GM12878 (cell line): ENCODE measurements at regions not wholly inside any gene's neighbourhood (a gene's known extent, or its start where the extent isn't known, plus 50 kb on each side); places are given as distances from the start of the nearest gene placed in this dataset.

Experiments used
- ATAC-seq: fragments of 200-7000 bp; cut with Tn5 transposase; 3 replicates; pipeline ENCODE4 v1.9.1; 2020; ENCODE audit warnings: mild to moderate bottlenecking, moderate library complexity
- BruUV-seq: library from RNA; stranded (reverse); fragments of 400-500 nt; replicated peaks from 2 replicates; lab custom pipeline; 2021; lab: Mats Ljungman, UMichigan
- CTCF ChIA-PET: fragments of 300-600 bp; sonication (Branson Sonifier 250); formaldehyde crosslinking; extraction: SDS; loops from one replicate; lab custom pipeline; 2021; ENCODE audit warnings: inconsistent platforms; lab: Yijun Ruan, JAX
- POLR2A ChIA-PET: fragments of 350-600 bp; formaldehyde crosslinking; extraction: SDS; loops from one replicate; lab custom pipeline; 2021; ENCODE audit warnings: inconsistent platforms; lab: Charles Lee
- RAD21 ChIA-PET: fragments of 300-600 bp; sonication (Branson Sonifier 250); formaldehyde crosslinking; loops from one replicate; lab custom pipeline; 2023; ENCODE audit warnings: antibody characterized with exemption; ENCODE audit not compliant: unreplicated experiment; lab: Charles Lee
- SMC1A ChIA-PET: fragments of 300-600 bp; sonication (Branson Sonifier 250); formaldehyde crosslinking; loops from one replicate; lab custom pipeline; 2023; ENCODE audit not compliant: unreplicated experiment, uncharacterized antibody; lab: Charles Lee
- DNase-seq: peaks from one replicate; pipeline ENCODE4 v3.0.0-alpha.2; 2011; ENCODE audit warnings: low read depth, low spot score
- FAIRE-seq: peaks from 3 replicates; lab custom pipeline; 2011; peaks lifted over from hg19 to GRCh38; lab: Jason Lieb, UNC
- H2AFZ ChIP-seq: 2 replicates; pipeline ENCODE4 v1.6.0; 2011; ENCODE audit warnings: low read depth, low read length, control low read depth; ENCODE audit not compliant: control insufficient read depth
- H3K27ac ChIP-seq: 2 replicates; pipeline ENCODE4 v1.5.1; 2011; ENCODE audit warnings: control low read depth; ENCODE audit not compliant: control insufficient read depth, insufficient read depth
- H3K27me3 ChIP-seq, 2 experiments: replicated peaks in 1 of 2; 2 replicates each; pipeline versions ENCODE4 v1.6.0 to v1.6.1; 2011; ENCODE audit warnings: low read length in 1 of 2; ENCODE audit not compliant: control insufficient read depth in 2 of 2, insufficient read depth in 2 of 2
- H3K36me3 ChIP-seq, 2 experiments: 2 replicates each; pipeline ENCODE4 v1.5.1; 2011; ENCODE audit warnings: low read length in 1 of 2; ENCODE audit not compliant: control insufficient read depth in 2 of 2, insufficient read depth in 2 of 2
- H3K4me1 ChIP-seq: 2 replicates; pipeline ENCODE4 v1.6.1; 2011; ENCODE audit warnings: mild to moderate bottlenecking, low read length, moderate library complexity, mixed read lengths; ENCODE audit not compliant: control insufficient read depth, insufficient read depth
- H3K4me2 ChIP-seq: 2 replicates; pipeline ENCODE4 v1.6.0; 2011; ENCODE audit warnings: control low read depth; ENCODE audit not compliant: control insufficient read depth, insufficient read depth
- H3K4me3 ChIP-seq: fragments of 200-600 bp; sonication (generic); 2 replicates; pipeline ENCODE4 v1.5.1; 2016
- H3K79me2 ChIP-seq: 2 replicates; pipeline ENCODE4 v1.6.0; 2011; ENCODE audit warnings: low read length; ENCODE audit not compliant: control insufficient read depth, insufficient read depth
- H3K9ac ChIP-seq: 2 replicates; pipeline ENCODE4 v1.8.0; 2011; ENCODE audit warnings: low read length, control low read depth, mixed read lengths; ENCODE audit not compliant: control insufficient read depth, insufficient read depth
- H3K9me3 ChIP-seq: replicated peaks from 3 replicates; pipeline ENCODE4 v1.5.1; 2011; ENCODE audit warnings: mild to moderate bottlenecking, low read length; ENCODE audit not compliant: control insufficient read depth, insufficient read depth
- H4K20me1 ChIP-seq: 2 replicates; pipeline ENCODE4 v1.6.0; 2011; ENCODE audit not compliant: control insufficient read depth, insufficient read depth
- BCL3 ChIP-seq: IDR thresholded peaks from 2 replicates; pipeline ENCODE4 v1.6.1; 2011; ENCODE audit warnings: borderline replicate concordance, low read depth, mild to moderate bottlenecking, moderate library complexity, low read length; ENCODE audit not compliant: insufficient read depth, poor library complexity, severe bottlenecking
- NFYA ChIP-seq: IDR thresholded peaks from 2 replicates; pipeline ENCODE4 v1.6.1; 2011; ENCODE audit warnings: low read depth, mild to moderate bottlenecking, low read length, improper control_type of control experiment, borderline replicate concordance
- NRF1 ChIP-seq: conservative IDR thresholded peaks from 2 replicates; pipeline ENCODE4 v1.6.1; 2011; ENCODE audit warnings: mild to moderate bottlenecking, low read depth, low read length, improper control_type of control experiment
- PML ChIP-seq: IDR thresholded peaks from 2 replicates; pipeline ENCODE4 v1.6.1; 2012; ENCODE audit warnings: low read length, inconsistent platforms
- RAD21 ChIP-seq: IDR thresholded peaks from 2 replicates; pipeline ENCODE4 v1.6.1; 2011; ENCODE audit warnings: mild to moderate bottlenecking, low read depth, low read length, moderate library complexity; ENCODE audit not compliant: insufficient read depth
- RUNX3 ChIP-seq: IDR thresholded peaks from 2 replicates; pipeline ENCODE4 v1.6.1; 2012; ENCODE audit warnings: low read length, inconsistent platforms
- ZBED1 ChIP-seq: IDR thresholded peaks from 2 replicates; pipeline ENCODE4 v1.6.1; 2016; ENCODE audit warnings: borderline replicate concordance
- WGBS: methylation state at CpG from one replicate; pipeline ENCODE4 v1.1.6; 2016; ENCODE audit warnings: low lambda C conversion rate; ENCODE audit not compliant: insufficient replicate concordance, insufficient coverage; ENCODE audit errors: missing lambda C conversion rate; 5-methylcytosine and 5-hydroxymethylcytosine counted together
- in situ Hi-C: fragments of 300-500 bp; cut with MboI; formaldehyde crosslinking; loops from 9 replicates; pipeline ENCODE4 v1.14.3; 2018; ENCODE audit warnings: mixed read lengths
- intact Hi-C: fragments of 100-400 bp; cut with micrococcal nuclease; formaldehyde crosslinking; loops from one replicate; pipeline ENCODE4 v1.14.2; 2022; ENCODE audit not compliant: unreplicated experiment
- TF ChIP-seq, protein P1 (sequence below): IDR thresholded peaks from 2 replicates; pipeline ENCODE4 v1.6.1; 2012; ENCODE audit warnings: improper control_type of control experiment, low read depth, low read length; ENCODE audit not compliant: insufficient replicate concordance

- ChIA-PET RAD21 (no interaction called here), CTCF (interaction anchor here (1.4 kb wide), 1 partner anchor 103 kb away, joined by 5 read pairs; no protein-coding TSS in a partner anchor)
- in situ Hi-C loops, result no loop called here
Measured at GRCh38 chr1:229817936-229818335, 191.9 kb downstream of the URB2 start.

GRCh38 chr1:229819091-229819490, 193.0 kb downstream of the URB2 start:
- Histone ChIP-seq H3K4me1 (no peaks in the 10 kb centered on the region), H4K20me1 (no peaks in the 10 kb centered on the region), H3K9ac (no peak overlapping the region), H3K4me2 (no peak overlapping the region), H3K79me2 (no peaks in the 10 kb centered on the region), H3K27me3 (no peaks in the 10 kb centered on the region), H3K27ac (no peak overlapping the region), H3K4me3 (no peak overlapping the region), H3K9me3 (no peaks in the 10 kb centered on the region), H3K36me3 (no peaks in the 10 kb centered on the region), H2AFZ (no peak overlapping the region)
- WGBS, result 0% methylated on average over 1 of the region's 1 CpG
- ChIA-PET CTCF (interaction anchor here (1.4 kb wide), 1 partner anchor 104 kb away, joined by 5 read pairs; no protein-coding TSS in a partner anchor), SMC1A (interaction anchor here (0.9 kb wide), 1 partner anchor 10 kb away, joined by 3 read pairs; no protein-coding TSS in a partner anchor), POLR2A (no interaction called here), RAD21 (no interaction called here)
- no TSS peak for BruUV-seq
- intact Hi-C loops, result no loop called here
- FAIRE-seq, result no peak
- ATAC-seq, result no peak
- DNase-seq, result no peak
- in situ Hi-C loops, result no loop called here
- no peak for TF ChIP-seq NRF1
- TF ChIP-seq NFYA, result no peak
- TF ChIP-seq, protein P1, sequence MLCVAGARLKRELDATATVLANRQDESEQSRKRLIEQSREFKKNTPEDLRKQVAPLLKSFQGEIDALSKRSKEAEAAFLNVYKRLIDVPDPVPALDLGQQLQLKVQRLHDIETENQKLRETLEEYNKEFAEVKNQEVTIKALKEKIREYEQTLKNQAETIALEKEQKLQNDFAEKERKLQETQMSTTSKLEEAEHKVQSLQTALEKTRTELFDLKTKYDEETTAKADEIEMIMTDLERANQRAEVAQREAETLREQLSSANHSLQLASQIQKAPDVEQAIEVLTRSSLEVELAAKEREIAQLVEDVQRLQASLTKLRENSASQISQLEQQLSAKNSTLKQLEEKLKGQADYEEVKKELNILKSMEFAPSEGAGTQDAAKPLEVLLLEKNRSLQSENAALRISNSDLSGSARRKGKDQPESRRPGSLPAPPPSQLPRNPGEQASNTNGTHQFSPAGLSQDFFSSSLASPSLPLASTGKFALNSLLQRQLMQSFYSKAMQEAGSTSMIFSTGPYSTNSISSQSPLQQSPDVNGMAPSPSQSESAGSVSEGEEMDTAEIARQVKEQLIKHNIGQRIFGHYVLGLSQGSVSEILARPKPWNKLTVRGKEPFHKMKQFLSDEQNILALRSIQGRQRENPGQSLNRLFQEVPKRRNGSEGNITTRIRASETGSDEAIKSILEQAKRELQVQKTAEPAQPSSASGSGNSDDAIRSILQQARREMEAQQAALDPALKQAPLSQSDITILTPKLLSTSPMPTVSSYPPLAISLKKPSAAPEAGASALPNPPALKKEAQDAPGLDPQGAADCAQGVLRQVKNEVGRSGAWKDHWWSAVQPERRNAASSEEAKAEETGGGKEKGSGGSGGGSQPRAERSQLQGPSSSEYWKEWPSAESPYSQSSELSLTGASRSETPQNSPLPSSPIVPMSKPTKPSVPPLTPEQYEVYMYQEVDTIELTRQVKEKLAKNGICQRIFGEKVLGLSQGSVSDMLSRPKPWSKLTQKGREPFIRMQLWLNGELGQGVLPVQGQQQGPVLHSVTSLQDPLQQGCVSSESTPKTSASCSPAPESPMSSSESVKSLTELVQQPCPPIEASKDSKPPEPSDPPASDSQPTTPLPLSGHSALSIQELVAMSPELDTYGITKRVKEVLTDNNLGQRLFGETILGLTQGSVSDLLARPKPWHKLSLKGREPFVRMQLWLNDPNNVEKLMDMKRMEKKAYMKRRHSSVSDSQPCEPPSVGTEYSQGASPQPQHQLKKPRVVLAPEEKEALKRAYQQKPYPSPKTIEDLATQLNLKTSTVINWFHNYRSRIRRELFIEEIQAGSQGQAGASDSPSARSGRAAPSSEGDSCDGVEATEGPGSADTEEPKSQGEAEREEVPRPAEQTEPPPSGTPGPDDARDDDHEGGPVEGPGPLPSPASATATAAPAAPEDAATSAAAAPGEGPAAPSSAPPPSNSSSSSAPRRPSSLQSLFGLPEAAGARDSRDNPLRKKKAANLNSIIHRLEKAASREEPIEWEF, result no peak
- TF ChIP-seq RAD21, result no peak

More at GRCh38 chr1:229817936-229818335, 191.9 kb downstream of the URB2 start:
- H3K9me3 ChIP-seq, result no peaks in the 10 kb centered on the region
- no peaks in the 10 kb centered on the region for H4K20me1 ChIP-seq
- intact Hi-C loops, result no loop called here
- WGBS, result 0% methylated on average over 1 of the region's 1 CpG
- BruUV-seq, result no TSS peak
- SMC1A ChIA-PET, result no interaction called here
- no peaks in the 10 kb centered on the region for H3K4me1 ChIP-seq
- H3K27ac ChIP-seq, result no peak overlapping the region
- FAIRE-seq (no peak), DNase-seq (no peak), ATAC-seq (no peak)
- H3K4me2 ChIP-seq, result no peak overlapping the region
- H3K79me2 ChIP-seq, result no peaks in the 10 kb centered on the region
- H3K27me3 ChIP-seq, result no peaks in the 10 kb centered on the region
- TF ChIP-seq PML (no peak), BCL3 (no peak), RUNX3 (no peak), ZBED1 (no peak)
- no peak overlapping the region for H2AFZ ChIP-seq
- no peaks in the 10 kb centered on the region for H3K36me3 ChIP-seq
- no peak overlapping the region for H3K9ac ChIP-seq
- no peak overlapping the region for H3K4me3 ChIP-seq
- POLR2A ChIA-PET, result no interaction called here
